ENCODE measurements at regions not wholly inside any gene's neighbourhood (a gene's known extent, or its start where the extent isn't known, plus 50 kb on each side); places are given as distances from the start of the nearest gene placed in this dataset.

GRCh38 chr3:162684260-162684659 lies 1187.7 kb downstream of the OTOL1 start:
- Histone ChIP-seq H3K4me3 (no peak overlapping the region), H3K4me1 (no peaks in the 10 kb centered on the region), H3K27ac (no peak overlapping the region), H3K36me3 (no peaks in the 10 kb centered on the region), H3K9me3 (no peaks in the 10 kb centered on the region), H3K27me3 (no peaks in the 10 kb centered on the region)
- TF ChIP-seq EP300 (IDR thresholded peaks at IDR 0.05): no peak
- TF ChIP-seq CTCF (IDR thresholded peaks at IDR 0.05): no peak
- TF ChIP-seq POLR2A (IDR thresholded peaks at IDR 0.05): no peak
- WGBS, 2 donors: 57 to 63% methylated on average over 3 of the region's 3 CpGs
- DNase-seq (ENCODE audit: low spot score in 2 of 2): no peak

- 86 to 87% methylated on average over 1 of the region's 1 CpG for WGBS, 2 donors
These were observed 1202.7 kb downstream of the OTOL1 start for GRCh38 chr3:162699291-162699690.

GRCh38 chr3:162701211-162701610 lies 1204.6 kb downstream of the OTOL1 start:
- no peaks in the 10 kb centered on the region for H3K4me1 ChIP-seq
- no peaks in the 10 kb centered on the region for H3K9me3 ChIP-seq
- H3K27me3 ChIP-seq: no peaks in the 10 kb centered on the region
- H3K4me3 ChIP-seq: no peak overlapping the region
- no peaks in the 10 kb centered on the region for H3K36me3 ChIP-seq
- WGBS, 2 donors: 77 to 82% methylated on average over 4 of the region's 4 CpGs
- TF ChIP-seq CTCF (IDR thresholded peaks at IDR 0.05) (no peak), EP300 (IDR thresholded peaks at IDR 0.05) (no peak), POLR2A (IDR thresholded peaks at IDR 0.05) (no peak)
- no peak for DNase-seq (ENCODE audit: low spot score in 2 of 2)
- H3K27ac ChIP-seq: no peak overlapping the region

More at GRCh38 chr3:162699291-162699690, 1202.7 kb downstream of the OTOL1 start:
- DNase-seq (ENCODE audit: low spot score in 2 of 2): no peak
- no peak overlapping the region for H3K4me3 ChIP-seq
- no peaks in the 10 kb centered on the region for H3K9me3 ChIP-seq
- TF ChIP-seq POLR2A (IDR thresholded peaks at IDR 0.05): no peak
- no peak for TF ChIP-seq EP300 (IDR thresholded peaks at IDR 0.05)
- TF ChIP-seq CTCF (IDR thresholded peaks at IDR 0.05): no peak
- H3K36me3 ChIP-seq: no peaks in the 10 kb centered on the region
- H3K27me3 ChIP-seq: no peaks in the 10 kb centered on the region
- no peaks in the 10 kb centered on the region for H3K4me1 ChIP-seq
- no peak overlapping the region for H3K27ac ChIP-seq

- no peak for TF ChIP-seq POLR2A (IDR thresholded peaks at IDR 0.05)
- no peak for TF ChIP-seq CTCF (IDR thresholded peaks at IDR 0.05)
- TF ChIP-seq EP300 (IDR thresholded peaks at IDR 0.05): no peak
- WGBS, 2 donors: 91 to 97% methylated on average over 16 to 17 of the region's 31 CpGs
- H3K36me3 ChIP-seq: no peaks in the 10 kb centered on the region
- H3K4me3 ChIP-seq: no peak overlapping the region
- H3K27me3 ChIP-seq: no peaks in the 10 kb centered on the region
- no peak for DNase-seq (ENCODE audit: low spot score in 2 of 2)
- no peak overlapping the region for H3K27ac ChIP-seq
- no peaks in the 10 kb centered on the region for H3K4me1 ChIP-seq
- H3K9me3 ChIP-seq: no peaks in the 10 kb centered on the region
These were observed 1206.3 kb downstream of the OTOL1 start for GRCh38 chr3:162702768-162703385.

GRCh38 chr3:162704238-162704637 lies 1207.6 kb downstream of the OTOL1 start:
- no peaks in the 10 kb centered on the region for H3K4me1 ChIP-seq
- no peak for TF ChIP-seq CTCF (IDR thresholded peaks at IDR 0.05)
- TF ChIP-seq POLR2A (IDR thresholded peaks at IDR 0.05): no peak
- TF ChIP-seq EP300 (IDR thresholded peaks at IDR 0.05): no peak
- 8 to 11% methylated on average over 1 of the region's 1 CpG for WGBS, 2 donors
- H3K36me3 ChIP-seq: no peaks in the 10 kb centered on the region
- no peak overlapping the region for H3K27ac ChIP-seq
- no peak for DNase-seq (ENCODE audit: low spot score in 2 of 2)
- no peaks in the 10 kb centered on the region for H3K9me3 ChIP-seq
- H3K27me3 ChIP-seq: no peaks in the 10 kb centered on the region
- H3K4me3 ChIP-seq: no peak overlapping the region

Measured in tibial nerve (tissue), 4 donors.